ENCODE measurements at regions not wholly inside any gene's neighbourhood (a gene's known extent, or its start where the extent isn't known, plus 50 kb on each side); places are given as distances from the start of the nearest gene placed in this dataset.

- TF ChIP-seq SNAI2 (CRISPR knock-in tag; IDR thresholded peaks at IDR 0.05) (no peak), GLIS3 (CRISPR knock-in tag; IDR thresholded peaks at IDR 0.05) (no peak), ZNF8 (CRISPR knock-in tag; IDR thresholded peaks at IDR 0.05) (no peak; the same call in 1 of the 2 replicates), RARB (CRISPR knock-in tag; IDR thresholded peaks at IDR 0.05) (no peak), CSRNP3 (CRISPR knock-in tag; IDR thresholded peaks at IDR 0.05) (peak; percentile 19; the same call in 1 of the 2 replicates), CREB5 (CRISPR knock-in tag; IDR thresholded peaks at IDR 0.05; ENCODE audit: low read depth) (no peak), TCF4 (CRISPR knock-in tag; IDR thresholded peaks at IDR 0.05; ENCODE audit: borderline replicate concordance) (peak; percentile 92), ZNF70 (CRISPR knock-in tag; IDR thresholded peaks at IDR 0.05) (no peak), ARNTL (CRISPR knock-in tag; IDR thresholded peaks at IDR 0.05; ENCODE audit: borderline replicate concordance, low read depth) (no peak), OSR1 (CRISPR knock-in tag; IDR thresholded peaks at IDR 0.05) (no peak), PPARA (CRISPR knock-in tag; IDR thresholded peaks at IDR 0.05; ENCODE audit: borderline replicate concordance) (no peak), CSDC2 (CRISPR knock-in tag; IDR thresholded peaks at IDR 0.05) (no peak), ESRRG (CRISPR knock-in tag; IDR thresholded peaks at IDR 0.05) (no peak), ZNF565 (CRISPR knock-in tag; conservative IDR thresholded peaks at IDR 0.05; ENCODE audit: low read depth) (no peak; the same call in 1 of the 2 replicates), TOX (CRISPR knock-in tag; IDR thresholded peaks at IDR 0.05; ENCODE audit: borderline replicate concordance) (no peak), ZFP30 (CRISPR knock-in tag; IDR thresholded peaks at IDR 0.05) (no peak), POU6F1 (CRISPR knock-in tag; IDR thresholded peaks at IDR 0.05; ENCODE audit: borderline replicate concordance, low read depth) (0 out of 2 replicates have a peak, but pooled peaks have one; percentile 37), ISL1 (CRISPR knock-in tag; IDR thresholded peaks at IDR 0.05) (peak; percentile 67), ZC3H10 (CRISPR knock-in tag; IDR thresholded peaks at IDR 0.05) (0 out of 2 replicates have a peak, but pooled peaks have one; percentile 26), BACH2 (CRISPR knock-in tag; IDR thresholded peaks at IDR 0.05; ENCODE audit: borderline replicate concordance) (no peak)
- TF ChIP-seq, protein P1, sequence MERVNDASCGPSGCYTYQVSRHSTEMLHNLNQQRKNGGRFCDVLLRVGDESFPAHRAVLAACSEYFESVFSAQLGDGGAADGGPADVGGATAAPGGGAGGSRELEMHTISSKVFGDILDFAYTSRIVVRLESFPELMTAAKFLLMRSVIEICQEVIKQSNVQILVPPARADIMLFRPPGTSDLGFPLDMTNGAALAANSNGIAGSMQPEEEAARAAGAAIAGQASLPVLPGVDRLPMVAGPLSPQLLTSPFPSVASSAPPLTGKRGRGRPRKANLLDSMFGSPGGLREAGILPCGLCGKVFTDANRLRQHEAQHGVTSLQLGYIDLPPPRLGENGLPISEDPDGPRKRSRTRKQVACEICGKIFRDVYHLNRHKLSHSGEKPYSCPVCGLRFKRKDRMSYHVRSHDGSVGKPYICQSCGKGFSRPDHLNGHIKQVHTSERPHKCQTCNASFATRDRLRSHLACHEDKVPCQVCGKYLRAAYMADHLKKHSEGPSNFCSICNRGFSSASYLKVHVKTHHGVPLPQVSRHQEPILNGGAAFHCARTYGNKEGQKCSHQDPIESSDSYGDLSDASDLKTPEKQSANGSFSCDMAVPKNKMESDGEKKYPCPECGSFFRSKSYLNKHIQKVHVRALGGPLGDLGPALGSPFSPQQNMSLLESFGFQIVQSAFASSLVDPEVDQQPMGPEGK (CRISPR knock-in tag; IDR thresholded peaks at IDR 0.05; ENCODE audit: borderline replicate concordance): 0 out of 2 replicates have a peak, but pooled peaks have one; percentile 28
- TF ChIP-seq, protein P2, sequence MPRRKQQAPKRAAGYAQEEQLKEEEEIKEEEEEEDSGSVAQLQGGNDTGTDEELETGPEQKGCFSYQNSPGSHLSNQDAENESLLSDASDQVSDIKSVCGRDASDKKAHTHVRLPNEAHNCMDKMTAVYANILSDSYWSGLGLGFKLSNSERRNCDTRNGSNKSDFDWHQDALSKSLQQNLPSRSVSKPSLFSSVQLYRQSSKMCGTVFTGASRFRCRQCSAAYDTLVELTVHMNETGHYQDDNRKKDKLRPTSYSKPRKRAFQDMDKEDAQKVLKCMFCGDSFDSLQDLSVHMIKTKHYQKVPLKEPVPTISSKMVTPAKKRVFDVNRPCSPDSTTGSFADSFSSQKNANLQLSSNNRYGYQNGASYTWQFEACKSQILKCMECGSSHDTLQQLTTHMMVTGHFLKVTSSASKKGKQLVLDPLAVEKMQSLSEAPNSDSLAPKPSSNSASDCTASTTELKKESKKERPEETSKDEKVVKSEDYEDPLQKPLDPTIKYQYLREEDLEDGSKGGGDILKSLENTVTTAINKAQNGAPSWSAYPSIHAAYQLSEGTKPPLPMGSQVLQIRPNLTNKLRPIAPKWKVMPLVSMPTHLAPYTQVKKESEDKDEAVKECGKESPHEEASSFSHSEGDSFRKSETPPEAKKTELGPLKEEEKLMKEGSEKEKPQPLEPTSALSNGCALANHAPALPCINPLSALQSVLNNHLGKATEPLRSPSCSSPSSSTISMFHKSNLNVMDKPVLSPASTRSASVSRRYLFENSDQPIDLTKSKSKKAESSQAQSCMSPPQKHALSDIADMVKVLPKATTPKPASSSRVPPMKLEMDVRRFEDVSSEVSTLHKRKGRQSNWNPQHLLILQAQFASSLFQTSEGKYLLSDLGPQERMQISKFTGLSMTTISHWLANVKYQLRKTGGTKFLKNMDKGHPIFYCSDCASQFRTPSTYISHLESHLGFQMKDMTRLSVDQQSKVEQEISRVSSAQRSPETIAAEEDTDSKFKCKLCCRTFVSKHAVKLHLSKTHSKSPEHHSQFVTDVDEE (CRISPR knock-in tag; IDR thresholded peaks at IDR 0.05): peak; percentile 86
- peak; percentile 97 for ATAC-seq
Measured at GRCh38 chr2:67650291-67651133, 253.4 kb downstream of the ETAA1 start.

- ATAC-seq: no peak
- TF ChIP-seq ZFP30 (CRISPR knock-in tag; IDR thresholded peaks at IDR 0.05): no peak
- TF ChIP-seq PPARA (CRISPR knock-in tag; IDR thresholded peaks at IDR 0.05; ENCODE audit: borderline replicate concordance): no peak
- no peak for TF ChIP-seq ZNF70 (CRISPR knock-in tag; IDR thresholded peaks at IDR 0.05)
- no peak for TF ChIP-seq TCF4 (CRISPR knock-in tag; IDR thresholded peaks at IDR 0.05; ENCODE audit: borderline replicate concordance)
- no peak for TF ChIP-seq ZFP3 (CRISPR knock-in tag; IDR thresholded peaks at IDR 0.05)
- TF ChIP-seq SNAI2 (CRISPR knock-in tag; IDR thresholded peaks at IDR 0.05): no peak
- TF ChIP-seq, protein P1 (CRISPR knock-in tag; IDR thresholded peaks at IDR 0.05; ENCODE audit: borderline replicate concordance): no peak
- no peak for TF ChIP-seq CREB5 (CRISPR knock-in tag; IDR thresholded peaks at IDR 0.05; ENCODE audit: low read depth)
- no peak for TF ChIP-seq GLIS3 (CRISPR knock-in tag; IDR thresholded peaks at IDR 0.05)
- TF ChIP-seq CSDC2 (CRISPR knock-in tag; IDR thresholded peaks at IDR 0.05): no peak
- TF ChIP-seq ISL1 (CRISPR knock-in tag; IDR thresholded peaks at IDR 0.05): no peak
- no peak for TF ChIP-seq ARNTL (CRISPR knock-in tag; IDR thresholded peaks at IDR 0.05; ENCODE audit: borderline replicate concordance, low read depth)
- no peak for TF ChIP-seq ESRRG (CRISPR knock-in tag; IDR thresholded peaks at IDR 0.05)
- no peak for TF ChIP-seq RARB (CRISPR knock-in tag; IDR thresholded peaks at IDR 0.05)
- TF ChIP-seq BACH2 (CRISPR knock-in tag; IDR thresholded peaks at IDR 0.05; ENCODE audit: borderline replicate concordance): no peak
Measured at GRCh38 chr2:67651565-67651964, 254.4 kb downstream of the ETAA1 start.
